Chondrocyte (in vitro differentiated cells): ENCODE measurements at regions not wholly inside any gene's neighbourhood (a gene's known extent, or its start where the extent isn't known, plus 50 kb on each side); places are given as distances from the start of the nearest gene placed in this dataset.

Experiments used
- DNase-seq: peaks from one replicate; pipeline ENCODE4 v3.0.0; 2021; ENCODE audit warnings: mixed read lengths, low spot score
- H3K27ac Mint-ChIP-seq: one replicate; pipeline ENCODE4 v1.8.0; 2021; ENCODE audit warnings: mild to moderate bottlenecking, moderate library complexity, mixed read lengths; ENCODE audit not compliant: unreplicated experiment
- H3K27me3 Mint-ChIP-seq: 2 replicates; pipeline ENCODE4 v1.8.0; 2021; ENCODE audit warnings: low read depth, mixed read lengths
- H3K36me3 Mint-ChIP-seq: 2 replicates; pipeline ENCODE4 v1.8.0; 2021; ENCODE audit warnings: low read depth, mixed read lengths
- H3K4me1 Mint-ChIP-seq: 2 replicates; pipeline ENCODE4 v1.8.0; 2021; ENCODE audit warnings: low read depth, mild to moderate bottlenecking, mixed read lengths
- H3K4me3 Mint-ChIP-seq: one replicate; pipeline ENCODE4 v1.8.0; 2021; ENCODE audit warnings: mild to moderate bottlenecking, moderate library complexity, mixed read lengths; ENCODE audit not compliant: unreplicated experiment
- H3K9me3 Mint-ChIP-seq: 2 replicates; pipeline ENCODE4 v1.8.0; 2021; ENCODE audit warnings: low read depth, mixed read lengths
- TF ChIP-seq, protein P1 (sequence below): fragments of 200-600 bp; sonication (generic); IDR thresholded peaks from 2 replicates; pipeline ENCODE4 v1.5.0; 2021; ENCODE audit warnings: antibody characterized with exemption, mild to moderate bottlenecking, moderate library complexity

DNA sequence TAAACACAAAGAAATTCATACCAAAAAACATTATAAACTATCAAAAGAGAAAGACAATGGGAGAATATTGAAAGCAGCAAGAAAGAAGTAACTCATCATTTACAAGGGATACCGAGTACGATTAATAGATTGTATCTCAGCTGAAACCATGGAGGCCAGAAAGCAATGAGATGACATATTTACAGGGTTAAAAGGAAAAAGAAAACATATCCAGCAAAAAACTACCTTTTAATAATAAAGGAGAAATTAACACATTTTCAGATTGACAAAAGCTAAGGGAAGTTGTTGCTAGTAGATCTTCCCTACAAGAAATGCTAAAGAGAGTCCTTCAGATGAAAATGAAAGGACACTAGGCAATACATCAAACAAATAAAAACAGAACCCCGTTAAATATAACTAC is 364.8 kb upstream of the TNC start:
- TF ChIP-seq, protein P1, sequence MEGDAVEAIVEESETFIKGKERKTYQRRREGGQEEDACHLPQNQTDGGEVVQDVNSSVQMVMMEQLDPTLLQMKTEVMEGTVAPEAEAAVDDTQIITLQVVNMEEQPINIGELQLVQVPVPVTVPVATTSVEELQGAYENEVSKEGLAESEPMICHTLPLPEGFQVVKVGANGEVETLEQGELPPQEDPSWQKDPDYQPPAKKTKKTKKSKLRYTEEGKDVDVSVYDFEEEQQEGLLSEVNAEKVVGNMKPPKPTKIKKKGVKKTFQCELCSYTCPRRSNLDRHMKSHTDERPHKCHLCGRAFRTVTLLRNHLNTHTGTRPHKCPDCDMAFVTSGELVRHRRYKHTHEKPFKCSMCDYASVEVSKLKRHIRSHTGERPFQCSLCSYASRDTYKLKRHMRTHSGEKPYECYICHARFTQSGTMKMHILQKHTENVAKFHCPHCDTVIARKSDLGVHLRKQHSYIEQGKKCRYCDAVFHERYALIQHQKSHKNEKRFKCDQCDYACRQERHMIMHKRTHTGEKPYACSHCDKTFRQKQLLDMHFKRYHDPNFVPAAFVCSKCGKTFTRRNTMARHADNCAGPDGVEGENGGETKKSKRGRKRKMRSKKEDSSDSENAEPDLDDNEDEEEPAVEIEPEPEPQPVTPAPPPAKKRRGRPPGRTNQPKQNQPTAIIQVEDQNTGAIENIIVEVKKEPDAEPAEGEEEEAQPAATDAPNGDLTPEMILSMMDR: no peak
- Mint-ChIP-seq H3K9me3 (no peaks in the 10 kb centered on the region), H3K36me3 (no peaks in the 10 kb centered on the region), H3K4me3 (no peak overlapping the region), H3K27ac (no peak overlapping the region), H3K27me3 (no peaks in the 10 kb centered on the region), H3K4me1 (no peaks in the 10 kb centered on the region)
- DNase-seq: no peak

DNA sequence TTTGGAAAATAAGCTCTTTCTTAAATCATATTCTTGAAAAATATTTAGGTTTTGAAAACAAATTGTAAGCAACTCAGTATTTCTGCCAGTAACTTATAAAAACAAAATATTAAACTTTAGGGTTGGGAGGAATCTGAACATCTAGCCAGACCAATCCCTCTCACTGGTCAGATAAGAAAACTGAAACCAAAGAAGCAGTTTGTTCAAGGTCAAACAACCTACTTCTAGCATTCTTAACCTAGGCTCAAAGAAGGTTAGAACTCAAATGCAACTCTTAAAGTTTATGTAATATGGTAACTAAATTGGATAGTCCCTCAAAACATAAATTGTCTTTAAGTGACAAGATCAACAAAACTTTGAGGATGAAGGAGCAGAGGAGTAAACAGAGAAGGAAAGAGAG is 374.9 kb upstream of the TNC start:
- Mint-ChIP-seq H3K9me3 (no peaks in the 10 kb centered on the region), H3K27ac (no peak overlapping the region), H3K4me3 (no peak overlapping the region), H3K27me3 (peaks cover 2% of the 10 kb centered on the region), H3K4me1 (peaks cover 17% of the 10 kb centered on the region), H3K36me3 (no peaks in the 10 kb centered on the region)
- DNase-seq: no peak
- TF ChIP-seq, protein P1: no peak

DNA sequence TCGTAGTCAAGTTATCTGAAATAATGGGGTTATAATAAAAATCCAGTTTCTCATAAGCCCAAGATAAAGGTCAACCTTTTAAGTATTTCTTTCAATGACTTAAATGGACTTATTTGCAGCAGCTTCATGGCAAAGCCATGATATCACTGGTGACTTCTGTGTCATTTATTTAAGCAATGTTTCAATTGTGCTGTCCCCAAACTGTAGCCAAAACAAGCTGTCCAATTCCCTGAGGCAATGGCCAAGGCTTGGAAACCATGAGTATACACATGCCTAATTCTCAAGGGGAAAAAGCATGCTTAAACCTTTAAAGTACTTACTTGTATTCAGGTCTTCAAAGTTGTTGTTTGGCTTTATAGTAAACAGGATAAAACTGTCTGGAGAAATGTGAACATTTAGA is 376.4 kb upstream of the TNC start:
- Mint-ChIP-seq H3K4me1 (peaks cover 17% of the 10 kb centered on the region), H3K36me3 (no peaks in the 10 kb centered on the region), H3K27ac (no peak overlapping the region), H3K4me3 (no peak overlapping the region), H3K9me3 (no peaks in the 10 kb centered on the region), H3K27me3 (peaks cover 2% of the 10 kb centered on the region)
- DNase-seq: no peak
- TF ChIP-seq, protein P1: no peak

DNA sequence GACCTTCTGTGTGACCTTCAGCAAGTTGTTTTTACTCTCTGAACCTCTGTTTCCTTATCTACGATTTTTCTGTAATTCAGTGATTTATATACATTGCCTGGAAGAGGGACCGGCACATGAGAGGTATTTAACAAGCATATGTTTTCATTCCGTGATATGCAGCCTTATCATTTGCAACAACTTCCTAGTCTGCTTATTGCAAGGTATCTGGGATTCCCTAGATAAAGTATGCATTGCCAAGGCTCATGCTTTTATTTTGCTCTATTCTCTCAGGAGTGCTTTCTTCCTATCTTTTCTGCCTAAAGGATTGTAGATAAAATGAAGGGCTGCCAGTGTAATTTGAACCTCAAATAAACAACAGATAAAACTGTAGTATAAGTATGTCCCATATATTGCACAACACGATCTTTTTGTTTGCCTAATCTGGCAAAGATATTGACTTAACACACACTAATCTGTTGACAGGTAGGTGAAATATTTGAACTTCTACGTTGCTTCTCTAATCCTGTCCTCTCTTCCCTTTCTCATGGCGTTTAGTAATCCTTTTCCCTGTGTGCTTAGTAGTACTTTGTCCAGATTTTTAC is 377.2 kb upstream of the TNC start:
- Mint-ChIP-seq H3K27ac (no peak overlapping the region), H3K9me3 (no peaks in the 10 kb centered on the region), H3K4me1 (peaks cover 17% of the 10 kb centered on the region), H3K27me3 (peaks cover 2% of the 10 kb centered on the region), H3K4me3 (no peak overlapping the region), H3K36me3 (no peaks in the 10 kb centered on the region)
- DNase-seq: no peak
- TF ChIP-seq, protein P1: no peak

DNA sequence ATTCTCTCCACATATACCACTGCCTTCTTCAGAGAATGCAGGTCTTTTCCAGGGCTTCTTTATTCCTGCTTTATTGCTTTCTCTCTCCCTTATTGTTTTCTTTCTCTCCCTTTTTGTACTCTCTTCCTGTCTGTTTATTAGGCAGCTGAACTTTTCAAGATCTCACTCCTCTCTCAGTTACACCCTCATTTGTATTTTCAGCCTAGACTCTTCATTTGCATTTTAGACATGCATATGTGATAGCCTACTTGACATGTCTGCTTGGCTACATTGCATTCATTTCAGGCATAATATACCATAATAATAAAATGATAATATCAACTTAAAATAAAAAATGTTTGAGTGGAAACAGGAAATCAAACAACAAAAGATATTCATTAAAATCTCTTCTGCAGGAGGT is 377.9 kb upstream of the TNC start:
- TF ChIP-seq, protein P1: no peak
- Mint-ChIP-seq H3K4me3 (no peak overlapping the region), H3K36me3 (no peaks in the 10 kb centered on the region), H3K27ac (no peak overlapping the region), H3K27me3 (peaks cover 2% of the 10 kb centered on the region), H3K4me1 (peaks cover 17% of the 10 kb centered on the region), H3K9me3 (no peaks in the 10 kb centered on the region)
- no peak for DNase-seq
